BLaER1 (cell line): ENCODE measurements at regions not wholly inside any gene's neighbourhood (a gene's known extent, or its start where the extent isn't known, plus 50 kb on each side); places are given as distances from the start of the nearest gene placed in this dataset.

Source experiments
- H3K27ac ChIP-seq: shearing (Covaris generic); formaldehyde crosslinking; 2 replicates; pipeline ENCODE4 v1.8.1; 2022
- H3K27me3 ChIP-seq: shearing (Covaris generic); formaldehyde crosslinking; 2 replicates; pipeline ENCODE4 v1.8.1; 2022
- H3K36me3 ChIP-seq: shearing (Covaris generic); formaldehyde crosslinking; 2 replicates; pipeline ENCODE4 v1.8.1; 2022
- H3K4me1 ChIP-seq: shearing (Covaris generic); formaldehyde crosslinking; 2 replicates; pipeline ENCODE4 v1.8.1; 2022
- H3K4me2 ChIP-seq: shearing (Covaris generic); formaldehyde crosslinking; 2 replicates; pipeline ENCODE4 v1.8.1; 2022
- H3K4me3 ChIP-seq: shearing (Covaris generic); formaldehyde crosslinking; 2 replicates; pipeline ENCODE4 v1.8.1; 2022
- H3K9ac ChIP-seq: shearing (Covaris generic); formaldehyde crosslinking; 2 replicates; pipeline ENCODE4 v1.8.1; 2022
- H3K9me3 ChIP-seq: shearing (Covaris generic); formaldehyde crosslinking; 2 replicates; pipeline ENCODE4 v1.8.1; 2022
- H4K20me1 ChIP-seq: shearing (Covaris generic); formaldehyde crosslinking; 2 replicates; pipeline ENCODE4 v1.8.1; 2022
- Cebpa-rat ChIP-seq: shearing (Covaris generic); IDR thresholded peaks from 2 replicates; pipeline ENCODE4 v1.8.1; 2022

DNA sequence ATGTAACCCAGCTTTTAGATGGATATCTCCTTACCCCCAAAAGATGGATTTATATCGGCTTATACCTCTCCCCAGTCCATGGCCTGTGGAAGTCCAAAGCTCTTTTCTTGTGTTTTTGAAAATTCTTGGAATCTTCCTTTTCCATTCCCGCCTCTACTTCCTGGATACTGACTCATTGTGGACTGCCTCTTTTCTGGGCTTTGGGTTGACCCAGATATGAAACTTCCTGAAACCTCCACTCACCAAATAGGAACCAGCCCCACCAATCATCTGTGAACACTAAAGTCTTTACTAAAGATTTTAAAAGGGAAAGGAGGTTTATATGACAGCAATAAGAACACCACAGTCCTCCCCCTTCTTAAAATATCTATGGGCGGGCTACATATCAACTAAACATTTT lies 163.4 kb upstream of the SYN3 start:
- Histone ChIP-seq H3K27me3 (no peaks in the 10 kb centered on the region), H3K9ac (no peak overlapping the region), H3K4me2 (no peak overlapping the region), H4K20me1 (no peaks in the 10 kb centered on the region), H3K36me3 (no peaks in the 10 kb centered on the region), H3K27ac (no peak overlapping the region), H3K4me1 (no peaks in the 10 kb centered on the region), H3K9me3 (no peaks in the 10 kb centered on the region; the same call in 1 of the 2 replicates), H3K4me3 (no peak overlapping the region)
- no peak for TF ChIP-seq Cebpa-rat

DNA sequence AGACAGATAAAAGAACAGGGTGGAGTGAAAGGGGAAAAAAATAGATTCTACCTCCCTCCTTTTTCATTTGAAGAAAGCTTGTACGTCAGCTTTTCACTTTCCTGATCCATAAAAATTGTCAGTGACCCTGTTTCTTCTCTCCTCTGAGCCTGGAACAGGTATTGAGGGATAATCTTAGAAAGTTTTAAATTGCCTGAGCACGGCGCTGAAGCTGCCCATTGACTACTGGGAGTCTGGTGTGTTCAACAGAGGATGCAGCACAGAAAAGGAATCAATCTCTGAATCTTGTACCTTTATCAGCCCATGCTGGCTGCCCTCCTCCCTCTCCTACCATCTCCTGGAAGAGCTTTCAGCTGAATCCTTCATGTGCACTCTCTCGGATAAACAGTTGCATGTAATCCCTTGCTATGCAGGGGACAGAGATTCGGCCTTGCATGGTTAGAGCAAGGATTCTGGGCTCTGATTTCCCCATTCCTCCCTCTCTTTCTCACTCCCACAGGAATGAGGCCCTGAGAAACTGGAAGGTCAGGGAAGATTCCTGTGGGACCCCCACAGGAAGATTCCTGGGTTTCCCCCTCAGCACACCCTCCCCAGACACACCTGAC lies 162.4 kb upstream of the SYN3 start:
- no peak overlapping the region for H3K4me2 ChIP-seq
- no peaks in the 10 kb centered on the region for H4K20me1 ChIP-seq
- H3K36me3 ChIP-seq: no peaks in the 10 kb centered on the region
- no peaks in the 10 kb centered on the region for H3K4me1 ChIP-seq
- no peaks in the 10 kb centered on the region for H3K9me3 ChIP-seq
- no peak overlapping the region for H3K27ac ChIP-seq
- no peaks in the 10 kb centered on the region for H3K27me3 ChIP-seq
- no peak for TF ChIP-seq Cebpa-rat
- H3K9ac ChIP-seq: no peak overlapping the region
- no peak overlapping the region for H3K4me3 ChIP-seq

DNA sequence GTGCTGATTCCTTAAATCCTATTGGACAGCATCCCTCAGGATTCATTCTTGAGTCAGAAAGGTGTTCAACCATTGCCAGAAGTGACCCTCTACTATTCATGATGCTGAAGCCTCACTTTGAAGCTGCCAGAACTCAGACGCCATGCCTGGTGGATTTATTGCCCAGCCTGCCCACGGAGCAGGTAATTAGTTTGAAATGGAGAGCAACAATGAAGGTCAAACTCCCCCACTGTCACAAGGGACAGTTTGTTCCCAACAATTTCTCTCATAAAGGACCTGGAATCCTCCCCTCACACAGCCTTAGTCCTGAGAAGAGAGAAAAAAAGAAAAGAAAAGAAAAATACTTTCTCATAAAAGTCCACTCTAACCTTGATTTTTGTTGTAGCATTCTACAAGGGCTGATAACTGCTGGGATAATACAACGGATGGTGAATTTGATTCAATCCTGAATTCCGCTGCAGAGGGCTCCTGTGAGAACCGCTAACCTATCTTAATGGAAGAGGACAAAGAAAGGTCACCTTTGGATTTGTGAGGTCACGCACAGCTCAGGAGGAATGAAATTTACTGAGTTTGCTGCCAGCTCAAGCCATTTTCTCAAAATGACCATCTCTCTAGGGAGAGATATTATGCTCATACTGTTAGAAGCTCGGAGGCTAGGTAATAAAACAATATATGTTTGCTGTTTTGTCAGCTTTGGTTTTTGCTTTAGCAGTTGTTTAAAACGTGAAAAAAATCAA lies 161.6 kb upstream of the SYN3 start:
- Histone ChIP-seq H3K4me3 (no peak overlapping the region), H3K9ac (no peak overlapping the region), H3K4me2 (no peak overlapping the region), H3K27ac (no peak overlapping the region), H3K9me3 (no peaks in the 10 kb centered on the region), H4K20me1 (no peaks in the 10 kb centered on the region), H3K27me3 (no peaks in the 10 kb centered on the region), H3K36me3 (no peaks in the 10 kb centered on the region), H3K4me1 (no peaks in the 10 kb centered on the region)
- TF ChIP-seq Cebpa-rat: no peak

DNA sequence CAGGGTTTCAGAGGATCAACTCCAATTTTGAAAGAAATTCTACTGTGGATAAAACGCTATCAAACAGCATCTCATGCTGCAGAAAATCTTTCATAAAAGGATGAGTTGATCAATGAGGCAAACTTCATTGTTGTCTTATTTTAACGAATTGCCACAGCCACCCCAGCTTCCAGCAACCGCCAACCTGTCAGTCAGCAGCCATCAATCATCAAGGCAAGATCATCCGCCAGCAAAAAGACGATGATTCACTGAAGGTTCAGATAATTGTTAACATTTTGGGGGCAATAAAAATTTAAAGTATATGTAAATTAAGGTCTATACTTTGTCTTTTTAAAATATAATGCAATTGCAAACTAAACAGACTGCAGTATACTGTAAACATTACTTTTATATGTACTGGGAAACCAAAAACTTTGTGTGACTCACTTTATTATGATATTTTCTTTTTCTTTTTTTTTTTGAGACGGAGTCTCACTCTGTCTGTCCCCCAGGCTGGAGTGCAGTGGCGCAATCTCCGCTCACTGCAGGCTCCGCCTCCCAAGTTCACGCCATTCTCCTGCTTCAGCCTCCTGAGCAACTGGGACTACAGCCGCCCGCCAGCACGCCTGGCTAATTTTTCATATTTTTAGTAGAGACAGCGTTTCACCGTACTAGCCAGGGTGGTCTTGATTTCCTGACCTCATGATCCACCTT lies 155.3 kb upstream of the SYN3 start:
- H3K9ac ChIP-seq: no peak overlapping the region
- no peak overlapping the region for H3K4me3 ChIP-seq
- no peaks in the 10 kb centered on the region for H3K9me3 ChIP-seq
- H3K4me1 ChIP-seq: no peaks in the 10 kb centered on the region
- no peaks in the 10 kb centered on the region for H4K20me1 ChIP-seq
- no peak overlapping the region for H3K4me2 ChIP-seq
- H3K27me3 ChIP-seq: no peaks in the 10 kb centered on the region
- no peaks in the 10 kb centered on the region for H3K36me3 ChIP-seq
- TF ChIP-seq Cebpa-rat: no peak
- H3K27ac ChIP-seq: no peak overlapping the region

DNA sequence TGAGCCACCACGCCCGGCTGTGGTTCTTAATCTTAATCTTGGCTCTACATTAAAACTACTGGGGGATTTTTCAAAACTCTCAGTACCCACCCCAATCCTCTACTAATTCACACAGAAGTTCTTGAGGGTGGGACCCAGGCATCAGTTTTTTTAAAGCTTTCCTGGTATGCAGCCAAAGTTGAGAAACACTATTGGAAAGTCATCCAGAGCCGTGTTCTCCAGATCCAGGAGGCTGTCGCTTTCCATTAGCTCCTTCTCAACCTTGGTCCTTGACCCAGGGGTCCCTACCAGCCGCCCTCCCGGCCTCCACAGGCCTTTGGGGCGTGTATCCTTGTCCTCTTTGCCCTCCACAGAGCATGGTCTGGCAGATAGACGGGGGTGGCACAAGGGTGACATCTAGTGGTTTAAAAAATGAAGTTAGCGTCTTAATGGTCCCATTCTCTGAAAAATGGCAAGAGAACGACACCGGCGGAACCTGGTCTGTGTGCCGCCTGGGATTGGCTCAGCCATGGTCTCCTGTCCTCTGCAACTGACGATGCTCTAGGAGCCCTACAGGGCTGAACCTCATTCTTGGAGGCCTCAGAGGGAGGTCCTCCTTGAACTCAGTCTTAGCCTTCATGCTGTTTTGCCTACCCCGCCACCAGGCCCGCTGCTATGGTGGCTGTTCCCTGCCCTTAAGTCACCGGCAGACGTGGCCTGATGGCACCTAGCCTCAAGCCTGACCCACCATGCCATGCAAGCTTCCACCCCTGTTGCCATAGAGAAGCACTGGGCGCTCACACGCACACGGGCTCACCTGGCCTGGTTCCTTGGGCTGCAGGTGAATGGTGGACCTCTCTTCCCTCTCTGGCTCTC lies 152.0 kb upstream of the SYN3 start:
- no peaks in the 10 kb centered on the region for H4K20me1 ChIP-seq
- no peaks in the 10 kb centered on the region for H3K4me1 ChIP-seq
- H3K9me3 ChIP-seq: no peaks in the 10 kb centered on the region
- no peak overlapping the region for H3K4me2 ChIP-seq
- no peaks in the 10 kb centered on the region for H3K27me3 ChIP-seq
- H3K36me3 ChIP-seq: no peaks in the 10 kb centered on the region
- H3K9ac ChIP-seq: no peak overlapping the region
- H3K27ac ChIP-seq: no peak overlapping the region
- no peak for TF ChIP-seq Cebpa-rat
- no peak overlapping the region for H3K4me3 ChIP-seq

DNA sequence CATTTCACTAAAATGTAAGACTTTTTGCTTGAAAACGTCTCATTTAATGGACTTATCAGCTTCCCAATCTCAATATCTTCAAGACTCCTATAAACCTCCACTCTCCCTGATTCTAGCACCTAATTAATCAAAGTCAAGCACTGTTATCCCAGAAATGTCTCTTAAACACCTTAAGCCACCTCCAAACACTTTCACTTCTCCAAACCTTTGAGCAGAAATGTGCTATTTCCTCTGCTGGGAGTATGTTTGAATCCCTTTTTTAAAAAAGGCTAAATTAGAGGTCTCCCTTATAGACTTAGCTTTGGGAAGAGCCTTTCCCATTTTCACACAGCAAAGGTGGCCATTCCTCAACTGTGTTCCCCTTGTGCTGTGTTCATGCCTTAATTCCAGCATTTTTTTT lies 146.2 kb upstream of the SYN3 start:
- H3K27me3 ChIP-seq: no peaks in the 10 kb centered on the region
- H3K9me3 ChIP-seq: no peaks in the 10 kb centered on the region
- no peak overlapping the region for H3K27ac ChIP-seq
- TF ChIP-seq Cebpa-rat: no peak
- no peak overlapping the region for H3K9ac ChIP-seq
- no peak overlapping the region for H3K4me3 ChIP-seq
- peaks cover 10% of the 10 kb centered on the region for H3K4me1 ChIP-seq
- no peaks in the 10 kb centered on the region for H3K36me3 ChIP-seq
- H3K4me2 ChIP-seq: no peak overlapping the region
- no peaks in the 10 kb centered on the region for H4K20me1 ChIP-seq

DNA sequence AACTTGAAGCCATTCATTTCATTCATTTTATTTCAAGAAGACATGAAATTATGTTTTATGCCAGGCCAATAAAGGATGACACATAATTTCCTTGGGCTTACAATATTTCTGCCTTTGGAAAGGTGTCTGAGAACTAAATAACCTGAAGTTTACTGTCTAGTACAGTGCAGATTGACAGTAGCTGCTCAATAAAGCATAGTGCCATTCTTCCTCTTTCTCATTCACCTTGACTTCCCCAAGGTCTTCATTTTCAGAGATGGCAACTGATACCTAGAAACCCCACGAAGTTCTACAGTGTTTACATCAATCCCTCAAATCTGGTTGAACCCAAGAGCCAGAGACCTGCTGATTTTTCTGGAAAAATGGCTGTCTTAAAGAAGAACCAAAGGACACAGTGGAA lies 144.3 kb upstream of the SYN3 start:
- Histone ChIP-seq H4K20me1 (no peaks in the 10 kb centered on the region), H3K4me2 (no peak overlapping the region), H3K9ac (no peak overlapping the region), H3K4me1 (peaks cover 10% of the 10 kb centered on the region), H3K9me3 (no peaks in the 10 kb centered on the region), H3K27me3 (no peaks in the 10 kb centered on the region), H3K27ac (no peak overlapping the region), H3K36me3 (no peaks in the 10 kb centered on the region), H3K4me3 (no peak overlapping the region)
- TF ChIP-seq Cebpa-rat: no peak

DNA sequence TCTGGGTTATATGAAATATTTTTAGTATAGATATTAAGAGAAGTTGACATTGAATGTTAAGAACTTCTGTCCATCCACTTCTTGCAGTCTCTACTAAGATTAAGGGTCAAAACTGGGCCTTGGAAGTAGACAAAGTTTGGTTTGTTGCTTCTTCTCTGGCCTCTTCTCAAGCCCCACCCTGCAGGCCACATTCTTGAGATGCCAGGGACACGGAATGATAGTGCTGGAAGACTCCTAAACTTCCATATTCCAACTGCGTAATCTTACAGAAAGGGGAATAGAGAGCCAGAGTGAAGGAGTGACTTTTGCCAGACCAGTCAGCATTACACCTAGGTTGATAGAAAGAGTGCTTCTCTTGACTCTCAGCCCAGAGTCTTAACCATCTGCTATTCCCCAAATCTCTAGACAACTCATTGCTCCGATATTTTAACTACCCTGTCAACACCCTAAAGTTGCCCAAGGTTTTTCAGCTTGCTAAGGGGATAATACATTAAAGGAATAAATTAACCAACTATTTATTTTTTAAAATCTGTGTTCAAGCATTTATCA lies 136.4 kb upstream of the SYN3 start:
- Histone ChIP-seq H3K4me2 (no peak overlapping the region), H3K27me3 (no peaks in the 10 kb centered on the region), H3K4me3 (no peak overlapping the region), H3K4me1 (no peaks in the 10 kb centered on the region), H3K9ac (no peak overlapping the region), H3K36me3 (no peaks in the 10 kb centered on the region), H3K9me3 (no peaks in the 10 kb centered on the region), H4K20me1 (no peaks in the 10 kb centered on the region), H3K27ac (no peak overlapping the region)
- no peak for TF ChIP-seq Cebpa-rat

DNA sequence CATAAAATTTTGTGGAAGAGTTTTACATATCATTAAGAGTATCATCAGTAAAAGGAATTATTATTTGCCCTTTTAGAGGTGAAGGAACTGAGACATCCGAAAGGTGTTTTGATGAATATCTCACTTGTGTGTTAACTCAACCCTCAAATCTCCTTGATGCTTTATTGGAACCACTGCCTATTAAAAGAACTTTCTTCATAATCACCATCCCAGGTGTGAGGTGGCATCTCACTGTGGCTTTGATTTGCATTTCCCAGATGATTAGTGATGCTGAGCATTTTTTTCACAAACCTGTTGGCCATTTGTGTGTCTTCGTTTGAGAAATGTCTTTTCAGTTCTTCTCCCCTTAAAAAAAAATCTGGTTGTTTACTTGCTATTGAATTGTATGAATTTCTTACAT lies 134.0 kb upstream of the SYN3 start:
- no peaks in the 10 kb centered on the region for H3K36me3 ChIP-seq
- H3K4me2 ChIP-seq: no peak overlapping the region
- H3K4me1 ChIP-seq: no peaks in the 10 kb centered on the region
- no peaks in the 10 kb centered on the region for H3K9me3 ChIP-seq
- H3K4me3 ChIP-seq: no peak overlapping the region
- no peak for TF ChIP-seq Cebpa-rat
- no peaks in the 10 kb centered on the region for H4K20me1 ChIP-seq
- no peak overlapping the region for H3K27ac ChIP-seq
- no peaks in the 10 kb centered on the region for H3K27me3 ChIP-seq
- H3K9ac ChIP-seq: no peak overlapping the region
